ENCODE measurements at regions not wholly inside any gene's neighbourhood (a gene's known extent, or its start where the extent isn't known, plus 50 kb on each side); places are given as distances from the start of the nearest gene placed in this dataset.

DNA sequence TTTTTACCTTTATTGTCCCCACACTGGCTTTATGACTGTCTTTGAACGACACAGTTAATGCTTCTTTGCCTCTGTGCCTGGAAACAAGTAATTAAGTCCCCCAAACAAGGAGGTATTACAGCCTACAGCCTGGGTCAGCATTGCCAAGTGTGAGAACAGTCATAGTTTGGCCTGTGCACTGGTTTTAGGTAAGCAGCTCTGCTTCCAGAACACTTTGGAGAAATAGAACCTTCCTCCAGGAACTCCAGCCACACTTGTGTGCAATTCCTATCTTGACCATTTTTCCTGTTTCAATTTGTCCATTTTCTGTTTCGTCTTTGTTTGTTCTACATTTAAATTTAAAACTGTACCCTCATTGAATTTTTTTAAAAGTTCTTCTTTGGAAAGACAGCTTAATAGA lies 568.2 kb downstream of the TUSC7 start:
- peak overlapping the region; percentile 79 for H3K27ac Mint-ChIP-seq
- H3K9me3 Mint-ChIP-seq, result no peaks in the 10 kb centered on the region
- H3K27me3 Mint-ChIP-seq, result no peaks in the 10 kb centered on the region
- TF ChIP-seq, protein P1, sequence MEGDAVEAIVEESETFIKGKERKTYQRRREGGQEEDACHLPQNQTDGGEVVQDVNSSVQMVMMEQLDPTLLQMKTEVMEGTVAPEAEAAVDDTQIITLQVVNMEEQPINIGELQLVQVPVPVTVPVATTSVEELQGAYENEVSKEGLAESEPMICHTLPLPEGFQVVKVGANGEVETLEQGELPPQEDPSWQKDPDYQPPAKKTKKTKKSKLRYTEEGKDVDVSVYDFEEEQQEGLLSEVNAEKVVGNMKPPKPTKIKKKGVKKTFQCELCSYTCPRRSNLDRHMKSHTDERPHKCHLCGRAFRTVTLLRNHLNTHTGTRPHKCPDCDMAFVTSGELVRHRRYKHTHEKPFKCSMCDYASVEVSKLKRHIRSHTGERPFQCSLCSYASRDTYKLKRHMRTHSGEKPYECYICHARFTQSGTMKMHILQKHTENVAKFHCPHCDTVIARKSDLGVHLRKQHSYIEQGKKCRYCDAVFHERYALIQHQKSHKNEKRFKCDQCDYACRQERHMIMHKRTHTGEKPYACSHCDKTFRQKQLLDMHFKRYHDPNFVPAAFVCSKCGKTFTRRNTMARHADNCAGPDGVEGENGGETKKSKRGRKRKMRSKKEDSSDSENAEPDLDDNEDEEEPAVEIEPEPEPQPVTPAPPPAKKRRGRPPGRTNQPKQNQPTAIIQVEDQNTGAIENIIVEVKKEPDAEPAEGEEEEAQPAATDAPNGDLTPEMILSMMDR (conservative IDR thresholded peaks at IDR 0.05), result peak; percentile 21
- H3K4me3 Mint-ChIP-seq, result no peak overlapping the region
- no peak for DNase-seq (ENCODE audit: extremely low spot score, unreplicated experiment)
- no peaks in the 10 kb centered on the region for H3K36me3 Mint-ChIP-seq
- peaks cover 9% of the 10 kb centered on the region for H3K4me1 Mint-ChIP-seq (ENCODE audit: unreplicated experiment)

DNA sequence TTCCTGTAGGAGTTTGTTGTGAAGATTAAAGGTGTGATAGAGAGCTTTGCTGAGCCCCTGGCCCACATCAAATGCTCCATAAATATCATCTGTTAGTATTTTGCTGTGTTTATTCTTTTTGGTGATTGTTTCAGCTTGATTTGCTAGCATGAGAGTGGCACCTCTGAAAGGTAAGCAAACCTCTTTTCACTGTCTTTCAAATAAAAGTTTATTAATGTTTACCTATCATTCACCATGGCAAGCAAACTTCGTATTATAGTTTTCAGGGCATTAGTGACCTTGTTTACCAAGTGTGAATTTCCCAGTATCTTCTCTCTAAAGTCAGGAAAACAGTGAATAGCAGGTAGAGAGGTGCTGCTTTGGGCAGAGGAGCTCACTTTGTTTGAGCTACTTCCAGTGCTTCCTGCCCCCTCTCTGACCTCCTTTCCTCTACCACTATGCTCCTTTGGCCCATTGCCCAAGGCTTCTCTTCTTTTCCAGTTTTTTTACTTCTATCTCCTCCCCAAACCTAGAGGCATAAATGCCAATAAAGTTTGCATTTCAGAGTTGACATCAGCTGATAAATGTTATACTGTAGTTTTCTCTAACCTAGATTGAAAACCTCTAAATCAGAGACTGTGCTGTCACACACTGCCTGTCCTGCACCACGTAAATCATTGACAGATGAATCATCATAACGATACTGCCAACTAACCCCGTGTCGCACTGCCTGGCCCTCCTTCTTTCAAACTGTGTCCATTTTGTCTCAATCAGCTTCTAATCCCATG lies 569.0 kb downstream of the TUSC7 start:
- H3K4me3 Mint-ChIP-seq, result peak overlapping the region; percentile 70
- no peak for DNase-seq (ENCODE audit: extremely low spot score, unreplicated experiment)
- H3K27me3 Mint-ChIP-seq, result no peaks in the 10 kb centered on the region
- no peaks in the 10 kb centered on the region for H3K36me3 Mint-ChIP-seq
- TF ChIP-seq, protein P1 (conservative IDR thresholded peaks at IDR 0.05), result no peak
- H3K27ac Mint-ChIP-seq, result peak overlapping the region; percentile 79
- no peaks in the 10 kb centered on the region for H3K9me3 Mint-ChIP-seq
- peaks cover 9% of the 10 kb centered on the region for H3K4me1 Mint-ChIP-seq (ENCODE audit: unreplicated experiment)

DNA sequence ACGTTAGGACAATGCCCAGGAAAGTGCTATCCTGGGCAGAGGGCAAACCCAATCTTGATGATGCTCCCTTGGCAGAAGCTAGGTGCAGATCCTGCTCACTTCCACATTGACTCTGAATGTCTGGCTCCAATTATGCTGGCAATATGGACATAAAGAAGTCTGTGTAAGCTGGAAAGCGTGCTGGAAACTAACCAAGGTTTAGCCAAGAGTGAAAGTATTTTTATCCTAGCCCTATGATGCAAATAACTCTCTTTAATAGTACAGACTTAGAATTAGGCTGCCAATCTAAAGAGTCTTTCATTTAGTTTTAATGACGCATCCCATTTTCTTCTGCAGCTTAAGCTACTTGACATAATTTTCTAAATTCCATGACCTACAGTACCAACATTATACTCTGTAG lies 571.8 kb downstream of the TUSC7 start:
- Mint-ChIP-seq H3K36me3 (no peaks in the 10 kb centered on the region), H3K9me3 (no peaks in the 10 kb centered on the region), H3K4me3 (no peak overlapping the region), H3K27ac (no peak overlapping the region), H3K27me3 (no peaks in the 10 kb centered on the region), H3K4me1 (ENCODE audit: unreplicated experiment) (peaks cover 9% of the 10 kb centered on the region)
- TF ChIP-seq, protein P1 (conservative IDR thresholded peaks at IDR 0.05), result no peak
- no peak for DNase-seq (ENCODE audit: extremely low spot score, unreplicated experiment)

DNA sequence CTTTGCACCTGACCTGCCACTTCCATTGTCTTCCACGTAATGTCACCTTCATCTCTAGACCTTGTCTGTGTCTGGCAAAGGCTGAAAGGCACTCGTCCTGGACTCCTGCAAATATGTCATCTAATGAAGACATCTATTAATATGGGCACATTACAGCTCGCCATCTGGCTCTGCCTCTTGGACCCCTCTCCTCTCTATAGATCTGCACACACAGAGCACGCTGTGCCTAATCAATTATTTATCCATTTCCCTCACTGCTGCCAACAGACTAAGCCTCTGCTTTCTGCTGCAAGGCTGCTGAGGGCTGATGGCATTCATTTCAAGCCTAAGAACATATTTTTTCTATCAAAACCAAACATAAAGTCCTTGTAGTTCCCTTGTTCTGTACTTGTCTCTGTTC lies 573.0 kb downstream of the TUSC7 start:
- DNase-seq (ENCODE audit: extremely low spot score, unreplicated experiment), result no peak
- Mint-ChIP-seq H3K27ac (no peak overlapping the region), H3K4me3 (no peak overlapping the region), H3K27me3 (no peaks in the 10 kb centered on the region), H3K4me1 (ENCODE audit: unreplicated experiment) (peaks cover 4% of the 10 kb centered on the region), H3K36me3 (no peaks in the 10 kb centered on the region), H3K9me3 (no peaks in the 10 kb centered on the region)
- TF ChIP-seq, protein P1 (conservative IDR thresholded peaks at IDR 0.05), result no peak

DNA sequence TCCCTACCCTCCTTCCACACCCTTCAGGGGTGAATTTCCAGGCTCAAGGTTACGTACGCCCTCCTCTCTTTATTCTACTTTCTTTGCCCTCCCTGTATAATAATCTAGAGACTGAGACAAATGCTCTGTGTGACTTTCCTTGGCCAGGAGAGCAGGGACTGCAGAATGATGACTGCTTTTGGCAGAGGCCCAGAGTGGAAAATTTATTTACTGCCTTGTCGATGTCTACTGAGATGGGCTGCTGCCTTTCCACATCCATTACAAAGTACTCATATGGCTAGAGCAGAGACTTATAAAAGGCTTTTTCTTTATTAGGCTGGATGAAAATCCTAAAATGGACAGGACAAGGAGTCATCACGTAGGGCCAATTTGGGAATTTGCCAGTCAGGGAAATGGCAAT lies 576.2 kb downstream of the TUSC7 start:
- DNase-seq (ENCODE audit: extremely low spot score, unreplicated experiment), result no peak
- TF ChIP-seq, protein P1 (conservative IDR thresholded peaks at IDR 0.05), result no peak
- Mint-ChIP-seq H3K9me3 (no peaks in the 10 kb centered on the region), H3K4me1 (ENCODE audit: unreplicated experiment) (no peaks in the 10 kb centered on the region), H3K36me3 (no peaks in the 10 kb centered on the region), H3K4me3 (no peak overlapping the region), H3K27me3 (no peaks in the 10 kb centered on the region), H3K27ac (no peak overlapping the region)

Measured in type B pancreatic cell (in vitro differentiated cells).